ENCODE measurements at regions not wholly inside any gene's neighbourhood (a gene's known extent, or its start where the extent isn't known, plus 50 kb on each side); places are given as distances from the start of the nearest gene placed in this dataset.
"Not testable (repeated sequence)": the region's sequence is repeated elsewhere in the genome, so short reads cannot be mapped to it uniquely, and the experiment has no call there.

DNA sequence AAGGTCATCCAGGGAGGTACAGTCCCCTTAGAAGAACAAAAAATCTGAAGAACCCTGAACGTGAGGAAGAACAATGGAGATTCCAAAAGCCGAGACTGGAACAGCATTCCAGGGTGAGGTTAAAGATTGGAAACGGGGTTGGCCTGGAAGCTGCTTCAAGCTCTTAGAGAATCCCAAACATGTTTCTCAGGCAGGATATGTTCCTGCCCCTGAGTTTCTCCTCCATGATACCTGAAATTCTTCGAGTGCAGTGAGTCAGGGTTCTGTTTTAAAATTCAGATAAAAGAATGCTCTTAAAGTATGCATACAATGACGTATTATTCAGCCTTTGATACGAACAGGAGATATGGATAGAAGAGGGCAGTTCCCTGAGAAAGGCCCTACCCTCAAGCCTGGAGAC, 293.1 kb downstream of the HS3ST3B1 start:
- no peak for DNase-seq

GRCh38 chr17:14590459-14591250, 289.8 kb downstream of the HS3ST3B1 start:
- DNase-seq = no peak

DNA sequence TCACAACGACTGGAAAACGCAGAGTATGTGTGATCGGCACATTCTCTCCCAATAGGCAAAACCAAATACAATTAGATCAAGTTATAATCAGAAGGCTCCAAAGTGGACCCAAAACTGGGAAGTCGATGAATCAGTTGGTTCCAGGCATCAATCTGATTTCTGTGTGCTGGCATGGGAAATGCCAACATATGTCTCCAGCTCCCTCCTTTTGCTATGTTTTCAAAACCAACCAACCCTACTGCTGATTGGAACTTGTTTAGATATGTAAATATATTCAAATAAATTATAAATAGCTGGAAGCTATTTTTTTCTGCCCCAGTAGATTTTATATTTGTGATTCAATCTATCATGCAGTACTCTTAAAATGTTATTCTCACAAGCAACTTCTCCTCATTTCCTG, 284.2 kb downstream of the HS3ST3B1 start:
- no peak for DNase-seq

- no peak for DNase-seq
Measured at GRCh38 chr17:14582996-14583395, 282.1 kb downstream of the HS3ST3B1 start.

- no peak for DNase-seq
Measured at GRCh38 chr17:14581186-14581830, 280.4 kb downstream of the HS3ST3B1 start.

- no peak for DNase-seq
Measured at GRCh38 chr17:14580499-14580898, 279.6 kb downstream of the HS3ST3B1 start.

GRCh38 chr17:14579716-14580115, 278.8 kb downstream of the HS3ST3B1 start:
- no peak for DNase-seq

- DNase-seq = no peak
Measured at GRCh38 chr17:14575471-14575953, 274.6 kb downstream of the HS3ST3B1 start.

- DNase-seq = not testable (repeated sequence)
Measured at GRCh38 chr17:14560325-14560724, 259.4 kb downstream of the HS3ST3B1 start.

- no peak for DNase-seq
Measured at GRCh38 chr17:14559264-14560119, 258.6 kb downstream of the HS3ST3B1 start.

DNA sequence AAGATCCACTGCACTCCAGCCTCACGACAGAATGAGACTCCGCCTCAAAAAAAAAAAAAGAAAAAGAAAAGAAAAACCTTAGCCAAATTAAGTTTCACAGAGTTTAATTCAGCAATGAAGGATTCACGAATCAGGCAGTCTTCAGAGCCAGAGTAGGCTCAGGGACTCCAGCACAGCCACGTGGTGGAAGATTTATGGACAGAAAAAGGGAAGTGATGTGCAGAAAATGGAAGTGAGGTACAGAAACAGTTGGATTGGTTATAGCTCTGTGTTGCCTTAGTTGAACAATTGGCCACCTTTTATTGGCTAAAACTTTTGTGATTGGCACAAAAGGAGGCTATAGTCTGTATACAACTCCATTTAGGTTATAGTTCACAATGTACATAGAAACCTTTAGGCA, 256.6 kb downstream of the HS3ST3B1 start:
- DNase-seq = no peak

DNA sequence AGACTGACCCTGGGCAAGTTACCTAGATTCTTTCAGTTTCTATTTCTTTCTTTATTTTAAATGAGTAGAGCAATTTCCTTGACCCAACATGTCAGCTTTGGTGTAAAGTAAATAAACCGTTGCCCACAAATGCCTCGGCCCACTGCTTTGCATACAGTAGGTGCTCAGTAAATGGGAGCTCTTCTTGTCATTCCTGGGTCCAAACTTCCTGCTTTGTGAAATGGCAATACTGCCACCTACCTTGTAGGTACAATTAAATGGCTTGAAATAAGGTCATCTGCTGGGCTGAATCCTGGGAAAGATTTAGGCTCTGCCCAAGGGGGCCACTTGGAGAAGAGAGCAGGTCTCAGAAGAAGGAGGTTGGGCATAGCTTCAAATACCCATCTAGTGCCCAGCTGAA, 253.0 kb downstream of the HS3ST3B1 start:
- no peak for DNase-seq

DNA sequence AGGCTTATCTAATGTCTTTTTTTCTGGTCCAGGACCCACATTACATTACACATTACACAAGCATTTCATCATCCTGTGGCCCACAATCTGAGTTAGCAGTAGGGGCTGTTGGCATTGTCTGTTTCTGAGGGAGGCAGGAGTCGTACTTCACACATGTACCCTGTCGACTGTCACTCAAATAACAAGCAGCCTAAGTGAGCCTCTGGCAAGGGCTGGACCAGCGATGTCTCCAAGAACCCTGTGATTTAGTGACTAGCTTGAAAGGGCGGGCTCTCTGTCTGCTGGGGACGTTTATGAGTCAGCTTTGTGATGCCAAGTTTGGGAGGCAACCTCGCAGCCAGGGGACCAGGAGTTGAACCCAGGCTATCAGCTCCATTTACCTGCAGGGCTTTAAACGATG, 251.4 kb downstream of the HS3ST3B1 start:
- DNase-seq = no peak

DNA sequence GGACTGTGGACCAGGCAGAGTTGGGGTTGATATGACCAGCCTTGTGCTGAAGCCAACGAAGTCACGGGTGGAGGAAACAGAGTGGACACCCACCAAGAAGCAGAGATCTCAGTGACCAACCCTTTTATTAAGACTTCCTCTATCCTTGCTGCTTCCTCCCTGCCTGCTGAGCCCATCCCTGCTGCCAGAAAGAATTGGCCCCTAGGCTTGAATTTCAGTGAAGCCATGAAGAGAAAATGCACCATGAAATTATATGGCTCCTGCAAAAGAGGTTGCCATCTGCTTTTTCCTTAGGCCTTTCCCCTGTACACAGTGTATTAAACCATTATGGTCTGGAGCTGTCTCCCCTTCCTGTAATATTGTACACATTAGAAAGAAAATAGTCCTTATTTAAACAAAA, 246.7 kb downstream of the HS3ST3B1 start:
- no peak for DNase-seq

DNA sequence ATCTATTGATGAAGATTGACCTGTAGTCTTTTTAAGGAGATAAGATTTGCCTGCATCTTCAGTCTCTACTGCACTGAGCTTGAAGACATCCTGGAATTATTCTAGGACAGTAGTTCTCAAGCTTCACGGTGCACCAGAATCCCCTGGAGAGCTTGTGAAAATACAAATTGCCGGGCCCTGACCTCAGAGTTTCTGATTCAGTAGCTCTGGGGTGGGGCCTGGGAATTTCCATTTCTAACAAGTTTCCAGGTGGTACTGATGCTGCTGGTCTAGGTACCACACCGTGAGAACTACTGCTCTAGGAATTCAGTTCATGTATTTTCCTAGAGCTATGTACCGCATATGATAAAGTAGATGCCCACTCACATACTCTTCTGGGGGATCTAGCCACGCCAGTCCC, 246.1 kb downstream of the HS3ST3B1 start:
- DNase-seq = no peak

- DNase-seq = no peak
Measured at GRCh38 chr17:14545156-14545906, 244.4 kb downstream of the HS3ST3B1 start.

- no peak for DNase-seq
Measured at GRCh38 chr17:14541714-14542113, 240.8 kb downstream of the HS3ST3B1 start.

- DNase-seq = no peak
Measured at GRCh38 chr17:14539801-14540200, 238.9 kb downstream of the HS3ST3B1 start.

DNA sequence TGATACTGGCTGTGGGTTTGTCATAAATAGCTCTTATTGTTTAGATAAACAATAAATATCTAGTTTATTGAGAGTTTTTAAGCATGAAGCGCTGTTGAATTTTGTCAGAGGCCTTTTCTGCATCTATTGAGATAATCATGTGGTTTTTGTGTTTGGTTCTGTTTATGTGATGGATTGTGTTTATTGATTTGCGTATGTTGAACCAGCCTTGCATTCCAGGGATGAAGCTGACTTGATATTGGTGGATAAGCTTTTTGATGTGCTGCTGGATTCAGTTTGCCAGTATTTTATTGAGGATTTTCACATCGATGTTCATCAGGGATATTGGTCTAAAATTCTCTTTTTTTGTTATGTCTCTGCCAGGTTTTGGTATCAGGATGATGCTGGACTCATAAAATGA, 231.4 kb downstream of the HS3ST3B1 start:
- not testable (repeated sequence) for DNase-seq

- no peak for DNase-seq
Measured at GRCh38 chr17:14525551-14526455, 224.9 kb downstream of the HS3ST3B1 start.

GRCh38 chr17:14522795-14523387, 222.0 kb downstream of the HS3ST3B1 start:
- DNase-seq = no peak

All from activated CD4-positive, alpha-beta T cell treated with anti-CD3 and anti-CD28 coated beads for 48 hours (primary cell).